GM18909 (cell line): ENCODE measurements at regions not wholly inside any gene's neighbourhood (a gene's known extent, or its start where the extent isn't known, plus 50 kb on each side); places are given as distances from the start of the nearest gene placed in this dataset.
A peak's percentile ranks its signal among the peaks of the same experiment; 100 is the strongest.

Experiments used
- ATAC-seq: cut with Tn5 transposase; IDR thresholded peaks from one replicate; pipeline ENCODE4 v1.9.1; 2021; ENCODE audit warnings: mild to moderate bottlenecking; ENCODE audit not compliant: unreplicated experiment, poor library complexity

DNA sequence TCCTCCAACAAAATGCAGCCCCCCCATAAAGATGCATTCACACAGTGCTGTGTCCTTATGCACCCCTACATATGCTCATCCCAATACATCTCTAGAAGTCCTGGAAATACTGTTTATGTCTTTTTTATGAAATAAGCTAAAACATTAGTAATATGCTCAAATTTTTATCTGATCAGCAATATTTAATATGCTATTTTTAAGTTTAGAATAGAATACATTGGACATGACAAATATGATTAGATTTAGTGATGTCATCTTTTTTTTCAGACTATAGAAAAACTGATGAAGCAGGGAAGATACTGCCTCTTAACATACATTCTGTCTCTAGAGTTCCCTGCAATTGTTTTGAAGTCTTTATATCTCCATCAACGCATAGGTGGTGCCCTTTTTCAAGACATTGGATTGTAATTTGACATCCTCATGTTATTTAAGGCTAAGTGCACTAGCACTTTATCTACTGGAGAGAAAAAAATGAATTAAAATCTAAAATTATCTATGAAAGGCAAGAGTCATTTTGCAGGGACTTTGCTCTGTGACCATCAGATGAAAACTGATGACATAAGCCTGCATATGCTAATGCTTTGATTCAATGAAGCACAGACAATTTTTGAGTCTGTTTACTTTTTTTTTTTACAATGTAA lies 395.3 kb downstream of the LPIN1 start:
- no peak for ATAC-seq

DNA sequence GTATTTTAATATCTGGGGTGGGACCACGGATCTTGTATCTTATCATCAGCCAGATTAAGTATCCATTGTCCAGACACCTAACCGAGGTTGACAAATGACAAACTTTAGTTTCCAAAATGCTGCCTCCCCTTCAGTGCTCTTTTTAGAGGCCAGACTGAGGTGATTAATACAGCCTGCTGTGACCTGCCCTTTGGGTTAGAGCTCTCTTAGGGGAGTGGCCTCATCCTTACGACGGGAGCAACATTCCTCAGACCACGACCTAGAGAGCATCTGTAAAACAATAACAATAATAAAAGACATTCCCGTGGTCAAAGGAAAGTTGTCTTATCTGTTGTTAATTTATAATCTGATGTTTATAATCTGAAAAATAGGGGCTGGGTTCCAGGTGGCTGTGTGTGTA lies 405.3 kb downstream of the LPIN1 start:
- ATAC-seq: no peak

DNA sequence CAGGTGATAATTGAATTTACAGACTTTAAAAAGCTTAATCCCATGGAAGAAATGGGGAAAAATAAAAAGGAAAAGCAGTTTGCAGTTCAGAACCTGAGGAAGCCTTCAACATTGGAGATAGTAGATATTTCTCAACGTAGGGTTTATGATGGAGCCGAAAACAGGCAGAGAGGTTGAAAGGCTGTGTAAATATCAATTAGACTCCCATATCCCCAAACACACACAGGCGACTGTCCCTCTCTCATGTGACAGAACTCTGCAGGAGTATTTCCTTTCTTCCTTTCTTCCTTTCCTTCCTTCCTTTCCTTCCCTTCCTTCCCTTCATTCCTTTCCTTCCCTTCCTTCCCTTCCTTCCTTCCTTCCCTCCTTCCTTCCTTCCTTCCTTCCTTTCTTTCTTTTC lies 406.5 kb downstream of the LPIN1 start:
- ATAC-seq: no peak

DNA sequence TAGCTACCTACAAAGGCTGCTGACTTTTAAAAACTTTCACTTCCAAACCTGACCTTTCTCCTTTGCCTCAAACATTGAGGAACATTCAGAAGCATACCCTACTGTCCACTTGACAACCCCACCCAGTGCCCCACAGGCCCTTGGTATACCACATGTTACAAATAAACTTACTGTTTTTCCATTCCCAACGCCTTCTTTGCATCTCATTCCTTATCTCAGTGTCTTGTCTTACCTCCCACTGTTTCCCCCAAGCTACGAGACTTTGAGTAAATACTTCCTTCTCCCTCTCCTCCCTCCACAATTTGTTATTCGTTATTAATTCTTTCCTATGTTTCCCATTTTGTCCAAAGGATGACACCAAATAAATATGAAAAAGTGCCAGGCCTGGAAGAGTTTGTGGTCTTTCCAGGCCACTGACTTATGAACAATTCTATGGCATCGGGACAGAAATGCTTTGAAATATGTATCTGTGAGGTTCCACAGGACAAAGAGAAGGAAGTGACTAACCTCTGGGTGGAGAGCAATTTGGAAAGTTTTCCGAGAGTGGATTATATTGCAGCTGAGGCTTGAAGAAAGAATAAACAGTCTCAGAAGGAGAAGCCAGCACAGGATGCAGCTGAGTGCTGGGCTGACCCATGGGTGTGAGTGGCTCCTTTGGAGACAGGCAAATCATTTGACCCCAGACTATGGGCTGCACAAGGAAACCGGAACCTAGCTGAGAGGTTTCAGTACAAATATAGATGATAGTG lies 409.0 kb downstream of the LPIN1 start:
- no peak for ATAC-seq

DNA sequence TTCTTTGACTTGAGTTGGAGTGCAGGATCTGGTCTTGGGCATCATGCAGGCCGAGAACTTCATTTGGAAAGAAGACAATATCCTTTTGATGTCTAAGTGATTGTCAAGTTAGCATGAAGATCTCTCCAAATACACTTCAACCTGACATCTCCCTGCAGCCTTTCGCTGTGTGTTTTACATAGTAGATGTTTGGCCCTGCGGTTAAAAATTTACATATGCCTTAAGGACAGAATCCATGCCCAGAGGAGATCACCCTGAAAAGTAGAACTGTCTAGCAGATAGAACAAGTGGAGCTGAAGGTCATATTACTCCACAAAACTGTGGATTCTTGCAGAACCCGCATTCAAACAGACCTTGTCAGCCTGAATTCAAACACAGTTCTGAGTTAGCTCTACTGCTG lies 409.9 kb downstream of the LPIN1 start:
- no peak for ATAC-seq

DNA sequence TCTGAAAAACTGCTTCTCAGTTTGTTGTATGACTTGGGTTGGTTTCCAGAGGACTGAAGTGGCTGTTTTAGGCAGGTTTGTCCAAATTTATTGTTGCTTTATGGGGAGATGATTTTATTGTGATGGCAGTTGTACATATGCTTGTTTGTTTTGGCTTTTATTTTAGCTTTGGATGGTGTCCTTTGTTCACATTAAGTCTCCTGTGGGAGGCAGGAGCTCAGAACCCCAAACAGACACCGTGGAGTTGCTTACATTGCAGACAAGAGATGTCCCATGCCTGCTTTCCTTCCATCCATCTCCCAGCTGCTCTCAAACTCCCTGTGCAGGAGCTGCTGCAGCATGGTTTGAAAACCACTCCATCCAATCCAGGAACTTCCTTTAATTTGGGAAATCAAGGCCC lies 414.7 kb downstream of the LPIN1 start:
- no peak for ATAC-seq

DNA sequence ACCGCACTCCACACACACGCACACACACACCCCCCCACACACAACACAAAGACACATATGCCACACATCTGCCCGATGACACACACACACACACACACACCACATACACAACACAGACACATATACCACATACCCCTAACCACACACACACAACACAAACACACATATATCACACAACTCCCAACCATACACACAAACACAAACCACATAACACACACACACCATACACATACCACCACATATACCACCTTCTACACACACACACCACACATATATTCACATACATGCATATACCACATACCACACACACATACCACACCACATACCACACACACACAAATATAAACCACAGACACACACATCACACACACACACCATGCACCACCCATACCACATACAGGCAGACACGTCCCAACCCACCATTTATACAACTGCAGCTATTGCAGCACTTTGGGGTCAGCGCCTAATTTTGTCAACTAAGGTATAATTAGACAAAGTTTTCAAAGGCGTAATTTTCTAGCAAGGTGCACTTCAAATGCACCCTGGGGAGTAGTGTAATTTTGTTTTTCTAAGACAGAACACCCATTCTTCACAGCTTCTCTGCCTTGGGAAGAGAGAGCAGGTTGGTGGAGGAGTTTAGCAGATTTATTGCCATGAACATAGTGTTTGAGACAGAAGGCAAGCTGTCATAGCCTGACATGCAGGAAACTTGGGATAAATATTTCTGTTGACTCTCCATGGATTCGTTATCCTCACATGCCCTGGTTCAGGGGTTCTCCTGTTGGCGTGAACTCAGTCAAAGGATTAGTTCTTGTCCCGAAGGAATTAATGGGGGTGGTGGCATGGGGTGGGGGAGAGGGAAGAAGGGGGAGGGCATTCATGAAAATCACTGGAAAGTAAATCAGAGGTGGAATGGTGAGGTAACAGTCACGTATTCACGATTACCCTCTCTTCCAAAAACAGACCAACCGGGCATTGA lies 416.1 kb downstream of the LPIN1 start:
- ATAC-seq: no peak

DNA sequence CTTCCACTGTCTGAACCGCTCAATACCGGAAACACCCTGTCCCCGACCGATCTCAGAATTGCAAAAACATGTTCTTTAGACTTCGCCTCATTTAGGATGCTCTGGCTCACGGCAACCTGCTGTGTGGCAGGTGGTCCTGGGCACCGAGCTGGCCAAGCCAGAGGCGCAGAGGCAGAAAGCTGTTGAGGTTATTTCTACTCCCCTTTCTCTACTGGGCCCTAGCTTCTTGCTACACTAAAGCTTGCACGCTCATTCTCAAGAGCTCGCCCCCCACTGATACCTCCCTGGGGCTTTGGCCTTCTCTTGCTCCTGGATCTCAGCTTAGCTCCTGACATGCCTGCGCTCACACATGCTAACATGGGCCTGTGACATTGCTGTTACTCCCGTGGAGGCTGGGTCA lies 417.4 kb downstream of the LPIN1 start:
- no peak for ATAC-seq

DNA sequence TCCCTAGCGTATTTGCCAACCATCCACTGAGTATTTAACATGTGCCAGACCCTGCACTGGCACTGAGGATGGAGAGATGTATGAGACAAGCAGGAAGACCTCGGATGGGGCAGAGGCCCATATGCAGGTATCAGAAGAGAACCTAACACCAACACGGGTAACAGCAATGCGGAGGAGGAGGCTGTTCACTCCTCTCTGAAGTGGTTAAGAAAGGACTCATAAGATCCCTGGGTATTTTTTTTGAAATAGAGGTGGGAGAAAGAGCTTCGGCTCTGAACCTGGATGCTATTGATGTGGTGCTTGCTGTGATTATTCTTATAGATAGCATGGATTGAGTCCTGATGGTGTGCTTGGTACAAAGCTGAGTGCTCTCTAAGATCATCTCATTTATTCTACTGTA lies 418.3 kb downstream of the LPIN1 start:
- ATAC-seq: no peak

DNA sequence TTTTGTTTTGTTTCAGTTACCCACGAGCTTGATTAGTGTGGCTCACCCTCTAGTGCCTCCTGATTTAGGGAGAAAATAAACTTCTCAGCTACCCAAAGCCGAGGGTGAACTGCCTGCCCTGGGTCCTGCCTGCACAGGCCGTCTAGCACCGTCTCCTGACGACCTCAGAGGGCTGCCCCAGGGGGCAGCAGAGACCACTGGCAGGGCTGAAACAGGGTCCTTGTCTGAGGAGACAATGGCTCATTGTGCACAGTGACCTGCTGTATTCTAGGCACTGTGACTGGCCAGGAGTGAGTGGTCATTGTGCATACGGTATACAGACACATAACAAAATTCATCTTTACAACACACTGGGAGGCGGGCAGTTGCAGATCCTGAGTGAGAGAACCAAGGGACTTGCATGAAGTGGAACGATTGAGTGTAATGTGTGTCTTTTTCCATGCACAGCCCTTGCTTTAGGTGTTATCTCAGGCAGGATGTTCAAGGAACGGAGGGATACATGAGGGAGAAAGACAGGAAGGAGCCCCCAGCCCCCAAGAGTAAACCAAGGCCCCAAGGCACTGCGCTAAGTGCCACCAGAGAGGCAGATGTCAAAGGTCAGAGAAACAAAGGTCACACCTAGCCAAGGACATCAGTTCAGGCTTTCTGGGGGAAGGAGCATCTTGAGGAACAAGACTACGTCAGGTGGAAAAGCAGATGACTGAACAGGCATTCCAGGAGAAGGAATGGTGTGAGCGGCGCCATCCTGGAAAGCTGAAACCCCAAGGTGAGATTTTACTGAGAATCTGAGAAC lies 421.3 kb downstream of the LPIN1 start:
- no peak for ATAC-seq

DNA sequence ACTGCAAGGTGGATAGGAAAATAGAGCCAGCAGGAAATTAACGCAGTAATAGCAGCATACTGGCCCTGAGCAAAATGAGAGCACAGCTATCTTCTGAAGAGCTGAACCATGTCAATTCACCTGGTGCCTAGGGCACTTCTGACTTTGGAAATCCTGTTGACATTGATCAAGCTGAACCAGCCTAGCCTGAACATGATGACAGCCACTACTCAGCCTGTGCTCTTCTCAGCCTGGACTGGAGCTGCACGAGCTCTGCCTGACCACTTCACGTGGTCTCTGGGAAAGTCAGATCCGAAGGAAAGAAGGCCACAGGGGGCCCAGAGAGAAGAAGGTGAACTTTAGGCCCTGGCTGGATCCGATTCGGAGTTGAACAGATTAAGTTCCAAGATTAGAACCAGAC lies 421.9 kb downstream of the LPIN1 start:
- ATAC-seq: no peak

DNA sequence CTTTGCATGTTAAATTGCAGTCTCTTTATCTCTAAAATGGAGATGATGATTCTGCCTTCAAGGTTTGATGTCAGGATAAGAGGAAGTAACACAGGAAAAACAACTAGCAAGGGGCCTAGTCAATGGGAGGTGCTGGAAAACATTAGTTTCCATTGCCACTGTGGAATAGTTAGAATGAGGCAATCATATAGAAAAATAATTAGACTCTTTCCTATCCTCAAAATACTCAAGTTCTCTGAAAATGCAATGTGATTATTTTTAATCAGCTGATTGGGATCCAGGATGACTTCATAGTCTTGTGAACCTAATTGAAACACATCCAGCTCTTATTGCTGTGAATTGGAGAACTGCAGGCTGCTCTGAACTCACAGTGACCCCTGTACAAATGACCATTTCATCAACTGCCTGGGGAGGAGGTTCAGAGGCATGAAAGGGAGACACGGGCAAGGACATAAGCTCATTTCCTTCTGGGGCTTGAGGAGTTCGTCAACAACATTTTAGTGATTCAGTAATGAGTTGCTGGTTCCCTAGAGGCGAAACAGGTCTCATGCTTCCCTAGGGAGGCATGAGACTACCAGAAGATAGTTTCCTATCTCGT lies 422.5 kb downstream of the LPIN1 start:
- ATAC-seq: no peak

DNA sequence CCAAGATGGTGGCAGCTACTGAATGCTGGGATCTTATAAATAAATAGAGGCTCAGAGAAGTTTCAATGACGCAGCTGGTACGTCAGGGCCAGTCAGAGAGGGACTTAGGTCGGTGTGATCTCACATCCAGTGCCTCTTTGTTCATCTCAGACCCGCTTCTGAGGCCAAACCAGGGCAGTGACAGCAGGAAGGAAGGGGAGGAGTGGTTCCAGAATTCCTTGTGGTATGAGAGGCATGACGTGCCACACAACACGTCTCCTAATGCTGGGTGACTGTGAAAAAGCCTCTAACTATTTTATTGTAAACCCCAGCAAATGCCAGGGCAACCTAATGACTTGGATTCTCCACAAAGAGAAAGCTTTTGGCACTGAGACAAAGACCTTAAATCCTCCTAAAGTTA lies 423.3 kb downstream of the LPIN1 start:
- no peak for ATAC-seq

DNA sequence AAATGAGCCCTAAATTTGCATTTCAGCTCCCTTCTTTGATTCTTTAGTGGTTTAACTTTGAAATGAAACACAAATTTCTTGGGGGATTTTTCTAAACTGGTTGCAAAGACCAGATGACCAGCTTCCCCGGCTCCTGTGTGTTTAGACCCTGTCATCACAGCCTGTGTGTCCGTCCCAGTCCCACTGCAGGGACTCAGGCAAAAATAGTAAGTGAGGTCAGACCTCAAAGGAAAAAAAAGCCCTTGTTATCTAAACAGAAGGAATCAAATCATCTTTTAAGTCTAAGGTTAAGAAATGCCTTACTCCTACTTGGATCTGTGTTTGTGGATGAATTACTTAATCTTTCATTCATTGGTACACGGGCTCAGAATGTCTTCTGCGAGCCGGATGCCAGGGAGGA lies 423.7 kb downstream of the LPIN1 start:
- no peak for ATAC-seq

DNA sequence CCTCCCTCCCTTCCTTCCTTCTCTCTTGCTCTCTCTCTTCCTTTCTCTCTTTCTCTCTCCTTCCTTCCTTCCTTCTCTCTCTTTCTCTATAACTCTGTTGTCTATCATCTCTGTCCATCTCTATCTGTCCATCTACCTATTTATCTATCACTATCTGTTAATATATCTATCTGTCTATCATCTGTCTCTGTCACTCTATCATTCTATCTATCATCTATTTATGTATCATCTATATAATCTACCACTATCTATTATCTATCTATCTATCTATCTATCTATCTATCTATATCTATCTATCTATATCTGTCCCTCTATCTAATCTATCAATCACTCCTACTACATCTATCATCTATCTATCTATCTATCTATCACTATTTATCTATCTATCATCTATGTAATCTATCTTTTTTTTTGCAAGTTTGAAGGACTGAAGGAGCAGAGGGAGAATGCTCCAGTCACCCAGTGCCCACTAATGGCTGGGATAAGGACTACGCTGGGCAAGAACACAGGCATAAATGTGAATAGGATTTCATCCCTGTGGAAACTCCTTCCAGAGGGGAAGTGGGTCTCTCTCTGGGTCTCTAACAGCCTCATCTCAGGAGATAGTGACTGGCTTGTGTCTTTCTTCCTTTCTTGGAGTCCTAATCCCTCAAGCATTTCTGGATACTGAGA lies 427.0 kb downstream of the LPIN1 start:
- no peak for ATAC-seq

DNA sequence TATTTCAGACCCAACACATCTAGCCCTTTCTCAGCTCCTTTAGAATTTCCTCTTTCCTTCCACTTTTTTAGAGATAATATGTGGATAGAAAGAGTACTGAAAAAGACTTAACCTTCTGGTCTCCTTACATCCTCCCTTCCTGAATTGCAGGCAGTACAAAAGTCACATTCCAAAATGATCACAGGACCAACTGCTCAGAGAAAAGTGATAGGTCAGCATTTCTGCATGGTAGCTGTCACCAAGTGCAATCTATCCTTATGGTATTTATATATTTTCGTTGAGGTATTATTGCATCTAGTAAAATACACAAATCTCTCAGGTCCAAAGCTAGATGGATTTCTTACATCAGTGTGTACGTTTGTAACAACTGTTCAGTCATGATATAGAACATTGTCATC lies 427.5 kb downstream of the LPIN1 start:
- ATAC-seq: no peak

DNA sequence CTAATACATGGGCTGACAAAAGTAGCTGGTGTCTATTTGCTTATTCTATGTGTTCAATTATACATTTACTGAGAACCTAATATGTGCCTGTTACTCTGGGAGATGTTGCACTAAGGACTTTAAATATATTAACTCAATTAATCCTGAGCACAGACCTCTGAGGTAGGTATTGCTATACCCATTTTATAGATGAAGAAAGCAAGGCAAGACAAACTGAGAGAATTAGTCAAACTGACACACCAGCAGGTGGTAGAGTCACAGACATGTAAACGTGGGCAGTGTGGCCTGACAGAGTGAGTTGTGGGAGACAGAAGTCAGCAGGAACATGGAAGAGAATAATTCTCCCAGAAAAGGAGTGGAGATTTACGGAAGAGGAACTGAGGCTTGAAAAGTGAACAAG lies 428.9 kb downstream of the LPIN1 start:
- ATAC-seq: no peak

DNA sequence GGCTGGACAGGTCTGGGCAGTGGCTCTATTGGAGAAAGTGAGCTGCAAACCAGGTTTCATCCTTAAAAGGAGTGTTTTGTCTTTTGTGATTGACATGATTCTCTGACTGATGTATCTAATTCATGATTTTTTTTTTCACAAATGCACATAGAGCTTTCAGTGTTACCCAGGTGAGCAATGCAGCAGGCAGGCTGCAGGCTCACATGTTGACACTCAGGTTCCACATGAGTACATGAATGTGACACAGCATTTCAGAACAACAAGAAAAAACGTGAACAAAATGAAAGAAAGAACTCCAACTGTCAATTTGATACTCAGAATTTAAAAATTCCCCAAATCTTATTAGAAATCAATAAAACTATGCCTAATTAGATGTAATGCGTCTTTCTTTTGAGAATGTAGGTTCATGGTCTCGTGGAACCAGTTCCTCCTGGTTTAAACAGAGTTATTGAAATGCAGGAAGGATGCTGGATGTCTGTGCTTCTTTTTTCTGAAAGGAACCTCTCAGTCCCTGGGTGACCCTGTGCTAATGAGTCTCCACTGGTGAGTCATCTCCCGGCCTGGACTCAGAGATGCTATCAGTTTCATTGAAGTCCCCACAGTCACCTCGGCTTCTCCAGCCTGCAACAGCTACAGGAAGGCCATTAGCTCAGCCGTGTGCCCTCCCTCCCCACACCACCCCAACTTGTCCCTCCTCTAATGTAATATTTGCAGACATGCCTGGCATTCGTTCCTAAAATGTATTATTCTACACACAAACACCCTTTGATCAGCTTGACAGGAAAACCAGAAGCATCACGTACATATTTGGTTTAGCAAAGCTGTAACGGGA lies 430.4 kb downstream of the LPIN1 start:
- peak; percentile 92 for ATAC-seq
